GM12878 (cell line): ENCODE measurements at regions not wholly inside any gene's neighbourhood (a gene's known extent, or its start where the extent isn't known, plus 50 kb on each side); places are given as distances from the start of the nearest gene placed in this dataset.

Source experiments
- ATAC-seq: fragments of 200-7000 bp; cut with Tn5 transposase; 3 replicates; pipeline ENCODE4 v1.9.1; 2020; ENCODE audit warnings: mild to moderate bottlenecking, moderate library complexity
- BruUV-seq: library from RNA; stranded (reverse); fragments of 400-500 nt; replicated peaks from 2 replicates; lab custom pipeline; 2021; lab: Mats Ljungman, UMichigan
- CTCF ChIA-PET: fragments of 300-600 bp; sonication (Branson Sonifier 250); formaldehyde crosslinking; extraction: SDS; loops from one replicate; lab custom pipeline; 2021; ENCODE audit warnings: inconsistent platforms; lab: Yijun Ruan, JAX
- POLR2A ChIA-PET: fragments of 350-600 bp; formaldehyde crosslinking; extraction: SDS; loops from one replicate; lab custom pipeline; 2021; ENCODE audit warnings: inconsistent platforms; lab: Charles Lee
- RAD21 ChIA-PET: fragments of 300-600 bp; sonication (Branson Sonifier 250); formaldehyde crosslinking; loops from one replicate; lab custom pipeline; 2023; ENCODE audit warnings: antibody characterized with exemption; ENCODE audit not compliant: unreplicated experiment; lab: Charles Lee
- SMC1A ChIA-PET: fragments of 300-600 bp; sonication (Branson Sonifier 250); formaldehyde crosslinking; loops from one replicate; lab custom pipeline; 2023; ENCODE audit not compliant: unreplicated experiment, uncharacterized antibody; lab: Charles Lee
- DNase-seq: peaks from one replicate; pipeline ENCODE4 v3.0.0-alpha.2; 2011; ENCODE audit warnings: low read depth, low spot score
- FAIRE-seq: peaks from 3 replicates; lab custom pipeline; 2011; peaks lifted over from hg19 to GRCh38; lab: Jason Lieb, UNC
- H2AFZ ChIP-seq: 2 replicates; pipeline ENCODE4 v1.6.0; 2011; ENCODE audit warnings: low read depth, low read length, control low read depth; ENCODE audit not compliant: control insufficient read depth
- H3K27ac ChIP-seq: 2 replicates; pipeline ENCODE4 v1.5.1; 2011; ENCODE audit warnings: control low read depth; ENCODE audit not compliant: control insufficient read depth, insufficient read depth
- H3K27me3 ChIP-seq, 2 experiments: replicated peaks in 1 of 2; 2 replicates each; pipeline versions ENCODE4 v1.6.0 to v1.6.1; 2011; ENCODE audit warnings: low read length in 1 of 2; ENCODE audit not compliant: control insufficient read depth in 2 of 2, insufficient read depth in 2 of 2
- H3K36me3 ChIP-seq, 2 experiments: 2 replicates each; pipeline ENCODE4 v1.5.1; 2011; ENCODE audit warnings: low read length in 1 of 2; ENCODE audit not compliant: control insufficient read depth in 2 of 2, insufficient read depth in 2 of 2
- H3K4me1 ChIP-seq: 2 replicates; pipeline ENCODE4 v1.6.1; 2011; ENCODE audit warnings: mild to moderate bottlenecking, low read length, moderate library complexity, mixed read lengths; ENCODE audit not compliant: control insufficient read depth, insufficient read depth
- H3K4me2 ChIP-seq: 2 replicates; pipeline ENCODE4 v1.6.0; 2011; ENCODE audit warnings: control low read depth; ENCODE audit not compliant: control insufficient read depth, insufficient read depth
- H3K4me3 ChIP-seq: fragments of 200-600 bp; sonication (generic); 2 replicates; pipeline ENCODE4 v1.5.1; 2016
- H3K79me2 ChIP-seq: 2 replicates; pipeline ENCODE4 v1.6.0; 2011; ENCODE audit warnings: low read length; ENCODE audit not compliant: control insufficient read depth, insufficient read depth
- H3K9ac ChIP-seq: 2 replicates; pipeline ENCODE4 v1.8.0; 2011; ENCODE audit warnings: low read length, control low read depth, mixed read lengths; ENCODE audit not compliant: control insufficient read depth, insufficient read depth
- H3K9me3 ChIP-seq: replicated peaks from 3 replicates; pipeline ENCODE4 v1.5.1; 2011; ENCODE audit warnings: mild to moderate bottlenecking, low read length; ENCODE audit not compliant: control insufficient read depth, insufficient read depth
- H4K20me1 ChIP-seq: 2 replicates; pipeline ENCODE4 v1.6.0; 2011; ENCODE audit not compliant: control insufficient read depth, insufficient read depth
- CREB1 ChIP-seq: IDR thresholded peaks from 2 replicates; pipeline ENCODE4 v1.6.1; 2012; ENCODE audit warnings: low read depth, mild to moderate bottlenecking, inconsistent platforms
- HDAC6 ChIP-seq: fragments of 200-600 bp; sonication (generic); IDR thresholded peaks from one replicate; pipeline ENCODE4 v1.8.0; 2017; ENCODE audit warnings: antibody characterized with exemption; ENCODE audit not compliant: unreplicated experiment
- MEF2A ChIP-seq: IDR thresholded peaks from 2 replicates; pipeline ENCODE4 v1.6.1; 2011; ENCODE audit warnings: low read depth, mild to moderate bottlenecking, low read length, moderate library complexity; ENCODE audit not compliant: insufficient read depth
- PAX5 ChIP-seq: IDR thresholded peaks from 2 replicates; pipeline ENCODE4 v1.6.1; 2011; ENCODE audit warnings: low read depth, low read length, borderline replicate concordance
- PAX8 ChIP-seq: fragments of 450-650 bp; IDR thresholded peaks from 2 replicates; pipeline ENCODE4 v1.6.1; 2017; ENCODE audit warnings: mild to moderate bottlenecking, moderate library complexity
- POLR2AphosphoS5 ChIP-seq: IDR thresholded peaks from 2 replicates; pipeline ENCODE4 v1.6.1; 2011; ENCODE audit warnings: mild to moderate bottlenecking, low read length, inconsistent platforms
- YY1 ChIP-seq: IDR thresholded peaks from 2 replicates; pipeline ENCODE4 v1.6.1; 2011; ENCODE audit warnings: low read depth, mild to moderate bottlenecking, low read length
- ZNF622 ChIP-seq: fragments of 450-650 bp; IDR thresholded peaks from 2 replicates; pipeline ENCODE4 v1.6.1; 2017; ENCODE audit warnings: mild to moderate bottlenecking, inconsistent platforms
- ZSCAN29 ChIP-seq: fragments of 450-650 bp; IDR thresholded peaks from 2 replicates; pipeline ENCODE4 v1.6.1; 2017; ENCODE audit warnings: mild to moderate bottlenecking, moderate library complexity
- WGBS: methylation state at CpG from one replicate; pipeline ENCODE4 v1.1.6; 2016; ENCODE audit warnings: low lambda C conversion rate; ENCODE audit not compliant: insufficient replicate concordance, insufficient coverage; ENCODE audit errors: missing lambda C conversion rate; 5-methylcytosine and 5-hydroxymethylcytosine counted together
- in situ Hi-C: fragments of 300-500 bp; cut with MboI; formaldehyde crosslinking; loops from 9 replicates; pipeline ENCODE4 v1.14.3; 2018; ENCODE audit warnings: mixed read lengths
- intact Hi-C: fragments of 100-400 bp; cut with micrococcal nuclease; formaldehyde crosslinking; loops from one replicate; pipeline ENCODE4 v1.14.2; 2022; ENCODE audit not compliant: unreplicated experiment

- TF ChIP-seq ZSCAN29: no peak
Observed at GRCh38 chr11:13883042-13883441, 79.5 kb upstream of the SPON1 start (continued).

- no peaks in the 10 kb centered on the region for H3K79me2 ChIP-seq
- CTCF ChIA-PET: no interaction called here
- H2AFZ ChIP-seq: no peak overlapping the region
- FAIRE-seq: no peak
- in situ Hi-C loops (no loop called here), intact Hi-C loops (no loop called here)
- 27% methylated on average over 6 of the region's 6 CpGs for WGBS
- H3K36me3 ChIP-seq: no peaks in the 10 kb centered on the region
- DNase-seq: no peak
- H3K4me2 ChIP-seq: no peak overlapping the region
- no peaks in the 10 kb centered on the region for H3K9me3 ChIP-seq
- no peak overlapping the region for H3K4me3 ChIP-seq
- no peak for ATAC-seq
- H3K27ac ChIP-seq: no peak overlapping the region
- RAD21 ChIA-PET: no interaction called here
- H4K20me1 ChIP-seq: no peaks in the 10 kb centered on the region
- POLR2A ChIA-PET: no interaction called here
- no peak overlapping the region for H3K9ac ChIP-seq
- BruUV-seq: no TSS peak
- SMC1A ChIA-PET: interaction anchor here (0.7 to 1.1 kb wide), 2 partner anchors 9 to 12 kb away, joined by 3 read pairs; no protein-coding TSS in a partner anchor
- no peak for TF ChIP-seq ZNF622
- TF ChIP-seq PAX5: no peak
- no peak for TF ChIP-seq MEF2A
- TF ChIP-seq POLR2AphosphoS5: no peak
- TF ChIP-seq HDAC6: no peak
- TF ChIP-seq PAX8: no peak
- no peak for TF ChIP-seq CREB1
- TF ChIP-seq YY1: no peak
- no peaks in the 10 kb centered on the region for H3K4me1 ChIP-seq
- H3K27me3 ChIP-seq: no peaks in the 10 kb centered on the region
Observed at GRCh38 chr11:13883589-13883988, 78.9 kb upstream of the SPON1 start.
